Coronary artery (tissue), 2 donors: ENCODE measurements at regions not wholly inside any gene's neighbourhood (a gene's known extent, or its start where the extent isn't known, plus 50 kb on each side); places are given as distances from the start of the nearest gene placed in this dataset.

Experiments
- DNase-seq: peaks from one replicate; pipeline ENCODE4 v3.0.0-alpha.2; 2017; ENCODE audit warnings: low spot score
- H3K27ac ChIP-seq, 2 donors: fragments of 200-600 bp; sonication (generic); one replicate each; pipeline ENCODE4 v1.5.1; 2016 to 2019
- H3K4me3 ChIP-seq: fragments of 200-600 bp; sonication (generic); 2 replicates; pipeline ENCODE4 v1.5.1; 2016; ENCODE audit warnings: mild to moderate bottlenecking, moderate library complexity
- CTCF ChIP-seq: fragments of 200-600 bp; sonication (generic); IDR thresholded peaks from one replicate; pipeline ENCODE4 v1.5.1; 2019; ENCODE audit warnings: antibody characterized with exemption

GRCh38 chr7:98496618-98497017 is 95.7 kb upstream of the BAIAP2L1 start:
- DNase-seq, result no peak
- Histone ChIP-seq H3K4me3 (no peak overlapping the region), H3K27ac (no peak overlapping the region)
- no peak for TF ChIP-seq CTCF

- no peak for DNase-seq
- no peak for TF ChIP-seq CTCF
- Histone ChIP-seq H3K4me3 (no peak overlapping the region), H3K27ac (no peak overlapping the region)
Measured at GRCh38 chr7:98495200-98495955, 94.5 kb upstream of the BAIAP2L1 start.

GRCh38 chr7:98493030-98493778 is 92.3 kb upstream of the BAIAP2L1 start:
- no peak for TF ChIP-seq CTCF
- no peak for DNase-seq
- H3K27ac ChIP-seq, result no peak overlapping the region
- H3K4me3 ChIP-seq, result no peak overlapping the region

GRCh38 chr7:98488167-98488566 is 87.3 kb upstream of the BAIAP2L1 start:
- no peak for DNase-seq
- no peak overlapping the region for H3K27ac ChIP-seq
- no peak for TF ChIP-seq CTCF
- no peak overlapping the region for H3K4me3 ChIP-seq

- H3K27ac ChIP-seq, result no peak overlapping the region
- no peak for DNase-seq
Measured at GRCh38 chr7:98483964-98484545, 83.2 kb upstream of the BAIAP2L1 start.

GRCh38 chr7:98483276-98483963 is 82.5 kb upstream of the BAIAP2L1 start:
- DNase-seq, result no peak
- H3K27ac ChIP-seq, result no peak overlapping the region
- H3K4me3 ChIP-seq, result no peak overlapping the region
- TF ChIP-seq CTCF, result no peak

More at GRCh38 chr7:98483964-98484545, 83.2 kb upstream of the BAIAP2L1 start:
- no peak overlapping the region for H3K4me3 ChIP-seq
- TF ChIP-seq CTCF, result no peak
